Trophoblast cell (in vitro differentiated cells and primary cell): ENCODE measurements at regions not wholly inside any gene's neighbourhood (a gene's known extent, or its start where the extent isn't known, plus 50 kb on each side); places are given as distances from the start of the nearest gene placed in this dataset.

ENCODE experiments used
- DNase-seq, 2 donors: peaks; one replicate each; pipeline ENCODE4 v3.0.0-alpha.2; 2016
- H2AFZ ChIP-seq: 2 replicates; pipeline ENCODE4 v1.6.1; 2013; ENCODE audit warnings: low read length, moderate library complexity, mild to moderate bottlenecking; ENCODE audit not compliant: insufficient read depth, poor library complexity
- H2AK5ac ChIP-seq: 2 replicates; pipeline ENCODE4 v1.6.1; 2013; ENCODE audit warnings: mild to moderate bottlenecking, low read length
- H2BK120ac ChIP-seq: 2 replicates; pipeline ENCODE4 v1.6.1; 2013; ENCODE audit warnings: low read length, mild to moderate bottlenecking, moderate library complexity; ENCODE audit not compliant: insufficient read depth, poor library complexity
- H2BK12ac ChIP-seq: 2 replicates; pipeline ENCODE4 v1.6.1; 2013; ENCODE audit warnings: mild to moderate bottlenecking, low read length, moderate library complexity
- H2BK5ac ChIP-seq: 2 replicates; pipeline ENCODE4 v1.6.1; 2013; ENCODE audit warnings: low read length, low read depth, moderate library complexity, mild to moderate bottlenecking; ENCODE audit not compliant: poor library complexity
- H3K14ac ChIP-seq: 2 replicates; pipeline ENCODE4 v1.6.1; 2013; ENCODE audit warnings: mild to moderate bottlenecking, low read length
- H3K18ac ChIP-seq: 2 replicates; pipeline ENCODE4 v1.6.1; 2013; ENCODE audit warnings: mild to moderate bottlenecking, low read length
- H3K23ac ChIP-seq: 2 replicates; pipeline ENCODE4 v1.6.1; 2013; ENCODE audit warnings: low read length
- H3K27ac ChIP-seq: 2 replicates; pipeline ENCODE4 v1.5.1; 2013; ENCODE audit warnings: low read depth, mild to moderate bottlenecking, inconsistent platforms, low read length, moderate library complexity
- H3K27me3 ChIP-seq: 2 replicates; pipeline ENCODE4 v1.6.1; 2013; ENCODE audit warnings: inconsistent platforms, mild to moderate bottlenecking, low read length, moderate library complexity; ENCODE audit not compliant: insufficient read depth
- H3K36me3 ChIP-seq, 2 experiments: 1 replicate in 1 of 2; 2 replicates in 1 of 2; pipeline ENCODE4 v1.6.1; 2013; ENCODE audit warnings: low read length in 2 of 2, mild to moderate bottlenecking in 2 of 2, moderate library complexity in 1 of 2; ENCODE audit not compliant: insufficient read depth in 2 of 2, control insufficient read depth in 1 of 2
- H3K4ac ChIP-seq: 2 replicates; pipeline ENCODE4 v1.6.1; 2013; ENCODE audit warnings: low read depth, mild to moderate bottlenecking, low read length, moderate library complexity
- H3K4me1 ChIP-seq, 2 experiments: 1 replicate in 1 of 2; 2 replicates in 1 of 2; pipeline ENCODE4 v1.6.1; 2013; ENCODE audit warnings: low read length in 2 of 2, mild to moderate bottlenecking in 2 of 2, moderate library complexity in 1 of 2; ENCODE audit not compliant: insufficient read depth in 2 of 2, control insufficient read depth in 1 of 2
- H3K4me2 ChIP-seq: 2 replicates; pipeline ENCODE4 v1.6.1; 2013; ENCODE audit warnings: inconsistent platforms, mild to moderate bottlenecking, low read length, moderate library complexity
- H3K4me3 ChIP-seq: 2 replicates; pipeline ENCODE4 v1.5.1; 2013; ENCODE audit warnings: mild to moderate bottlenecking, low read depth, low read length, inconsistent platforms
- H3K79me1 ChIP-seq: one replicate; pipeline ENCODE4 v1.6.1; 2013; ENCODE audit warnings: low read length
- H3K79me2 ChIP-seq: 2 replicates; pipeline ENCODE4 v1.6.1; 2013; ENCODE audit warnings: low read length, mild to moderate bottlenecking; ENCODE audit not compliant: control insufficient read depth, insufficient read depth, poor library complexity
- H3K9ac ChIP-seq: 2 replicates; pipeline ENCODE4 v1.6.1; 2013; ENCODE audit warnings: mild to moderate bottlenecking, low read length
- H3K9me3 ChIP-seq: 2 replicates; pipeline ENCODE4 v1.6.1; 2013; ENCODE audit warnings: low read depth, mild to moderate bottlenecking, control low read depth, inconsistent platforms, low read length; ENCODE audit not compliant: insufficient read depth
- H4K12ac ChIP-seq: 2 replicates; pipeline ENCODE4 v1.6.1; 2013; ENCODE audit warnings: low read depth, mild to moderate bottlenecking, low read length, moderate library complexity
- H4K8ac ChIP-seq: 2 replicates; pipeline ENCODE4 v1.6.1; 2013; ENCODE audit warnings: low read depth, mild to moderate bottlenecking, low read length, moderate library complexity
- H4K91ac ChIP-seq: one replicate; pipeline ENCODE4 v1.6.1; 2013; ENCODE audit warnings: low read depth, mild to moderate bottlenecking, low read length, moderate library complexity
- WGBS: extraction: QIAGEN DNeasy Blood & Tissue Kit; methylation state at CpG from one replicate; pipeline ENCODE4 v1.1.7; 2013; ENCODE audit warnings: missing lambda C conversion rate; ENCODE audit not compliant: insufficient read length, insufficient coverage; ENCODE audit errors: extremely low coverage; 5-methylcytosine and 5-hydroxymethylcytosine counted together

- Histone ChIP-seq H3K23ac (no peak overlapping the region), H4K8ac (no peak overlapping the region), H3K14ac (no peak overlapping the region), H3K79me1 (no peaks in the 10 kb centered on the region), H3K27me3 (no peaks in the 10 kb centered on the region), H3K9ac (no peak overlapping the region), H3K79me2 (no peaks in the 10 kb centered on the region), H4K91ac (no peak overlapping the region), H3K27ac (no peak overlapping the region), H2AK5ac (no peak overlapping the region), H2BK120ac (no peak overlapping the region), H4K12ac (no peak overlapping the region), H3K4me3 (no peak overlapping the region), H3K18ac (no peak overlapping the region), H2BK12ac (no peak overlapping the region), H3K4ac (no peak overlapping the region), H3K9me3 (no peaks in the 10 kb centered on the region), H3K4me2 (no peak overlapping the region), H3K4me1 (no peaks in the 10 kb centered on the region), H3K36me3 (no peaks in the 10 kb centered on the region), H2BK5ac (no peak overlapping the region), H2AFZ (no peak overlapping the region)
- no CpG with 5 or more reads among the region's 3 CpGs for WGBS
- DNase-seq, result no peak
Observed at GRCh38 chr14:22046063-22046462, 372.4 kb upstream of the OR4E1 start.

- Histone ChIP-seq H3K4me3 (no peak overlapping the region), H2AK5ac (no peak overlapping the region), H3K23ac (no peak overlapping the region), H3K4me1 (no peaks in the 10 kb centered on the region), H3K18ac (no peak overlapping the region), H3K14ac (no peak overlapping the region), H4K91ac (no peak overlapping the region), H3K4me2 (no peak overlapping the region), H2BK12ac (no peak overlapping the region), H4K12ac (no peak overlapping the region), H3K27me3 (no peaks in the 10 kb centered on the region), H3K79me2 (no peaks in the 10 kb centered on the region), H3K27ac (no peak overlapping the region), H3K36me3 (no peaks in the 10 kb centered on the region), H3K79me1 (no peaks in the 10 kb centered on the region), H3K9me3 (no peaks in the 10 kb centered on the region), H4K8ac (no peak overlapping the region), H2BK5ac (no peak overlapping the region), H2AFZ (no peak overlapping the region), H3K4ac (no peak overlapping the region), H2BK120ac (no peak overlapping the region), H3K9ac (no peak overlapping the region)
- no CpG with 5 or more reads among the region's 5 CpGs for WGBS
- no peak for DNase-seq
Observed at GRCh38 chr14:22044193-22044592, 370.6 kb upstream of the OR4E1 start.

GRCh38 chr14:22040781-22041125 lies 367.1 kb upstream of the OR4E1 start:
- no peaks in the 10 kb centered on the region for H3K36me3 ChIP-seq
- H3K27ac ChIP-seq, result no peak overlapping the region
- no peak overlapping the region for H4K91ac ChIP-seq
- H3K18ac ChIP-seq, result no peak overlapping the region
- no peaks in the 10 kb centered on the region for H3K27me3 ChIP-seq
- no peaks in the 10 kb centered on the region for H3K79me2 ChIP-seq
- no peak overlapping the region for H3K4ac ChIP-seq
- no peak overlapping the region for H4K12ac ChIP-seq
- H3K4me2 ChIP-seq, result no peak overlapping the region
- no peak overlapping the region for H4K8ac ChIP-seq
- no peak overlapping the region for H2BK12ac ChIP-seq
- no peak overlapping the region for H2AK5ac ChIP-seq
- H2BK5ac ChIP-seq, result no peak overlapping the region
- H2AFZ ChIP-seq, result no peak overlapping the region
- no peak overlapping the region for H3K14ac ChIP-seq
- H3K23ac ChIP-seq, result no peak overlapping the region
- no CpG with 5 or more reads among the region's 3 CpGs for WGBS
- no peak overlapping the region for H3K4me3 ChIP-seq
- no peak overlapping the region for H2BK120ac ChIP-seq
- H3K4me1 ChIP-seq, result no peaks in the 10 kb centered on the region
- H3K79me1 ChIP-seq, result no peaks in the 10 kb centered on the region
- no peak for DNase-seq
- no peaks in the 10 kb centered on the region for H3K9me3 ChIP-seq
- no peak overlapping the region for H3K9ac ChIP-seq

- H2BK120ac ChIP-seq, result no peak overlapping the region
- no peak overlapping the region for H4K12ac ChIP-seq
- no peaks in the 10 kb centered on the region for H3K9me3 ChIP-seq
- H4K91ac ChIP-seq, result no peak overlapping the region
- H3K9ac ChIP-seq, result no peak overlapping the region
- no peak overlapping the region for H3K4me2 ChIP-seq
- H3K14ac ChIP-seq, result no peak overlapping the region
- no peak overlapping the region for H2AK5ac ChIP-seq
- no peak overlapping the region for H3K4ac ChIP-seq
- H3K36me3 ChIP-seq, result no peaks in the 10 kb centered on the region
- peak in 1 of 2 donors; percentile 13 for DNase-seq
- no peaks in the 10 kb centered on the region for H3K4me1 ChIP-seq
- H3K18ac ChIP-seq, result no peak overlapping the region
- H2AFZ ChIP-seq, result no peak overlapping the region
- H3K79me1 ChIP-seq, result no peaks in the 10 kb centered on the region
- no peaks in the 10 kb centered on the region for H3K79me2 ChIP-seq
- H3K4me3 ChIP-seq, result no peak overlapping the region
- no peak overlapping the region for H2BK12ac ChIP-seq
- H3K27ac ChIP-seq, result no peak overlapping the region
- no CpG with 5 or more reads among the region's 6 CpGs for whole genome bisulfite sequencing
- H2BK5ac ChIP-seq, result no peak overlapping the region
- H4K8ac ChIP-seq, result no peak overlapping the region
- no peaks in the 10 kb centered on the region for H3K27me3 ChIP-seq
- H3K23ac ChIP-seq, result no peak overlapping the region
Observed at GRCh38 chr14:22039938-22040780, 366.5 kb upstream of the OR4E1 start.
